WTC11 (cell line): ENCODE measurements at regions not wholly inside any gene's neighbourhood (a gene's known extent, or its start where the extent isn't known, plus 50 kb on each side); places are given as distances from the start of the nearest gene placed in this dataset.

Experiments used
- NR1H2 ChIP-seq: sonication (generic); formaldehyde crosslinking; IDR thresholded peaks from 2 replicates; pipeline ENCODE4 v1.9.0; 2021; ENCODE audit warnings: mild to moderate bottlenecking, moderate library complexity, missing genetic modification reagents
- RELA ChIP-seq: sonication (generic); formaldehyde crosslinking; IDR thresholded peaks from 2 replicates; pipeline ENCODE4 v1.8.1; 2022; ENCODE audit warnings: missing genetic modification reagents, mild to moderate bottlenecking, borderline replicate concordance
- SP1 ChIP-seq: sonication (generic); formaldehyde crosslinking; conservative IDR thresholded peaks from 2 replicates; pipeline ENCODE4 v1.8.1; 2022; ENCODE audit warnings: missing genetic modification reagents
- TF ChIP-seq, protein P1 (sequence below): sonication (generic); formaldehyde crosslinking; IDR thresholded peaks from 2 replicates; pipeline ENCODE4 v1.8.1; 2023; ENCODE audit warnings: mild to moderate bottlenecking, missing genetic modification reagents
- TF ChIP-seq, protein P2 (sequence below): fragments of 200-600 bp; IDR thresholded peaks from 2 replicates; pipeline ENCODE4 v1.8.0; 2022; ENCODE audit warnings: antibody characterized with exemption
- TF ChIP-seq, protein P3 (sequence below): sonication (generic); formaldehyde crosslinking; conservative IDR thresholded peaks from 2 replicates; pipeline ENCODE4 v1.8.1; 2022; ENCODE audit warnings: mild to moderate bottlenecking, missing genetic modification reagents
- TF ChIP-seq, protein P4 (sequence below): sonication (generic); formaldehyde crosslinking; IDR thresholded peaks from 2 replicates; pipeline ENCODE4 v1.8.1; 2023; ENCODE audit warnings: mild to moderate bottlenecking, moderate library complexity, missing genetic modification reagents
- TF ChIP-seq, protein P5 (sequence below): sonication (generic); formaldehyde crosslinking; IDR thresholded peaks from 2 replicates; pipeline ENCODE4 v1.8.1; 2023; ENCODE audit warnings: mild to moderate bottlenecking, missing genetic modification reagents, borderline replicate concordance
- TF ChIP-seq, protein P6 (sequence below): sonication (generic); formaldehyde crosslinking; IDR thresholded peaks from 2 replicates; pipeline ENCODE4 v1.8.1; 2022; ENCODE audit warnings: mild to moderate bottlenecking, missing genetic modification reagents, moderate library complexity, borderline replicate concordance

DNA sequence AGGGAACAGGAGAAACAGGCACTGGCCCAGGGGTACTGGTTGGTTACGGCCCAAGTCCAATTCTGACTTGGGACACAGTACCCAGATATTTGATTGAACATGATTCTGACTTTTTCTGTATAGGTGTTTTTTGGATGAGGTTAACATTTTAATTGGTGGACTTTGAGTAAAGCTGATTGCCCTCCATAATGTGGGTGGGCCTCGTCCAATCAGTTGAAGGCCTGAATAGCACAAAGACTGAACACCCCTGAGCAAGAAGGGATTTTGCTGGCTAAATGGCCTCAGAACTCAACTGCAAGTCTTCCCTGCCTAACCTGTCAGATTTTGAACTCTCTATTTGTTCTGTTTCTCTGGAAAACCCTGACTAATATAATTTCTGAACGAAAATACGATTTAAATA is 222.6 kb downstream of the TEX36 start:
- TF ChIP-seq, protein P1, sequence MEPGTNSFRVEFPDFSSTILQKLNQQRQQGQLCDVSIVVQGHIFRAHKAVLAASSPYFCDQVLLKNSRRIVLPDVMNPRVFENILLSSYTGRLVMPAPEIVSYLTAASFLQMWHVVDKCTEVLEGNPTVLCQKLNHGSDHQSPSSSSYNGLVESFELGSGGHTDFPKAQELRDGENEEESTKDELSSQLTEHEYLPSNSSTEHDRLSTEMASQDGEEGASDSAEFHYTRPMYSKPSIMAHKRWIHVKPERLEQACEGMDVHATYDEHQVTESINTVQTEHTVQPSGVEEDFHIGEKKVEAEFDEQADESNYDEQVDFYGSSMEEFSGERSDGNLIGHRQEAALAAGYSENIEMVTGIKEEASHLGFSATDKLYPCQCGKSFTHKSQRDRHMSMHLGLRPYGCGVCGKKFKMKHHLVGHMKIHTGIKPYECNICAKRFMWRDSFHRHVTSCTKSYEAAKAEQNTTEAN = no peak
- TF ChIP-seq, protein P2, sequence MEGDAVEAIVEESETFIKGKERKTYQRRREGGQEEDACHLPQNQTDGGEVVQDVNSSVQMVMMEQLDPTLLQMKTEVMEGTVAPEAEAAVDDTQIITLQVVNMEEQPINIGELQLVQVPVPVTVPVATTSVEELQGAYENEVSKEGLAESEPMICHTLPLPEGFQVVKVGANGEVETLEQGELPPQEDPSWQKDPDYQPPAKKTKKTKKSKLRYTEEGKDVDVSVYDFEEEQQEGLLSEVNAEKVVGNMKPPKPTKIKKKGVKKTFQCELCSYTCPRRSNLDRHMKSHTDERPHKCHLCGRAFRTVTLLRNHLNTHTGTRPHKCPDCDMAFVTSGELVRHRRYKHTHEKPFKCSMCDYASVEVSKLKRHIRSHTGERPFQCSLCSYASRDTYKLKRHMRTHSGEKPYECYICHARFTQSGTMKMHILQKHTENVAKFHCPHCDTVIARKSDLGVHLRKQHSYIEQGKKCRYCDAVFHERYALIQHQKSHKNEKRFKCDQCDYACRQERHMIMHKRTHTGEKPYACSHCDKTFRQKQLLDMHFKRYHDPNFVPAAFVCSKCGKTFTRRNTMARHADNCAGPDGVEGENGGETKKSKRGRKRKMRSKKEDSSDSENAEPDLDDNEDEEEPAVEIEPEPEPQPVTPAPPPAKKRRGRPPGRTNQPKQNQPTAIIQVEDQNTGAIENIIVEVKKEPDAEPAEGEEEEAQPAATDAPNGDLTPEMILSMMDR = no peak
- TF ChIP-seq, protein P3, sequence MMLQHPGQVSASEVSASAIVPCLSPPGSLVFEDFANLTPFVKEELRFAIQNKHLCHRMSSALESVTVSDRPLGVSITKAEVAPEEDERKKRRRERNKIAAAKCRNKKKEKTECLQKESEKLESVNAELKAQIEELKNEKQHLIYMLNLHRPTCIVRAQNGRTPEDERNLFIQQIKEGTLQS (CRISPR knock-in tag) = no peak
- TF ChIP-seq SP1 (no peak), NR1H2 (CRISPR knock-in tag) (no peak), RELA (CRISPR knock-in tag) (no peak)
- TF ChIP-seq, protein P4, sequence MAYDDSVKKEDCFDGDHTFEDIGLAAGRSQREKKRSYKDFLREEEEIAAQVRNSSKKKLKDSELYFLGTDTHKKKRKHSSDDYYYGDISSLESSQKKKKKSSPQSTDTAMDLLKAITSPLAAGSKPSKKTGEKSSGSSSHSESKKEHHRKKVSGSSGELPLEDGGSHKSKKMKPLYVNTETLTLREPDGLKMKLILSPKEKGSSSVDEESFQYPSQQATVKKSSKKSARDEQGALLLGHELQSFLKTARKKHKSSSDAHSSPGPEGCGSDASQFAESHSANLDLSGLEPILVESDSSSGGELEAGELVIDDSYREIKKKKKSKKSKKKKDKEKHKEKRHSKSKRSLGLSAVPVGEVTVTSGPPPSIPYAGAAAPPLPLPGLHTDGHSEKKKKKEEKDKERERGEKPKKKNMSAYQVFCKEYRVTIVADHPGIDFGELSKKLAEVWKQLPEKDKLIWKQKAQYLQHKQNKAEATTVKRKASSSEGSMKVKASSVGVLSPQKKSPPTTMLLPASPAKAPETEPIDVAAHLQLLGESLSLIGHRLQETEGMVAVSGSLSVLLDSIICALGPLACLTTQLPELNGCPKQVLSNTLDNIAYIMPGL (CRISPR knock-in tag) = no peak
- TF ChIP-seq, protein P5, sequence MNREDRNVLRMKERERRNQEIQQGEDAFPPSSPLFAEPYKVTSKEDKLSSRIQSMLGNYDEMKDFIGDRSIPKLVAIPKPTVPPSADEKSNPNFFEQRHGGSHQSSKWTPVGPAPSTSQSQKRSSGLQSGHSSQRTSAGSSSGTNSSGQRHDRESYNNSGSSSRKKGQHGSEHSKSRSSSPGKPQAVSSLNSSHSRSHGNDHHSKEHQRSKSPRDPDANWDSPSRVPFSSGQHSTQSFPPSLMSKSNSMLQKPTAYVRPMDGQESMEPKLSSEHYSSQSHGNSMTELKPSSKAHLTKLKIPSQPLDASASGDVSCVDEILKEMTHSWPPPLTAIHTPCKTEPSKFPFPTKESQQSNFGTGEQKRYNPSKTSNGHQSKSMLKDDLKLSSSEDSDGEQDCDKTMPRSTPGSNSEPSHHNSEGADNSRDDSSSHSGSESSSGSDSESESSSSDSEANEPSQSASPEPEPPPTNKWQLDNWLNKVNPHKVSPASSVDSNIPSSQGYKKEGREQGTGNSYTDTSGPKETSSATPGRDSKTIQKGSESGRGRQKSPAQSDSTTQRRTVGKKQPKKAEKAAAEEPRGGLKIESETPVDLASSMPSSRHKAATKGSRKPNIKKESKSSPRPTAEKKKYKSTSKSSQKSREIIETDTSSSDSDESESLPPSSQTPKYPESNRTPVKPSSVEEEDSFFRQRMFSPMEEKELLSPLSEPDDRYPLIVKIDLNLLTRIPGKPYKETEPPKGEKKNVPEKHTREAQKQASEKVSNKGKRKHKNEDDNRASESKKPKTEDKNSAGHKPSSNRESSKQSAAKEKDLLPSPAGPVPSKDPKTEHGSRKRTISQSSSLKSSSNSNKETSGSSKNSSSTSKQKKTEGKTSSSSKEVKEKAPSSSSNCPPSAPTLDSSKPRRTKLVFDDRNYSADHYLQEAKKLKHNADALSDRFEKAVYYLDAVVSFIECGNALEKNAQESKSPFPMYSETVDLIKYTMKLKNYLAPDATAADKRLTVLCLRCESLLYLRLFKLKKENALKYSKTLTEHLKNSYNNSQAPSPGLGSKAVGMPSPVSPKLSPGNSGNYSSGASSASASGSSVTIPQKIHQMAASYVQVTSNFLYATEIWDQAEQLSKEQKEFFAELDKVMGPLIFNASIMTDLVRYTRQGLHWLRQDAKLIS (CRISPR knock-in tag) = no peak
- TF ChIP-seq, protein P6, sequence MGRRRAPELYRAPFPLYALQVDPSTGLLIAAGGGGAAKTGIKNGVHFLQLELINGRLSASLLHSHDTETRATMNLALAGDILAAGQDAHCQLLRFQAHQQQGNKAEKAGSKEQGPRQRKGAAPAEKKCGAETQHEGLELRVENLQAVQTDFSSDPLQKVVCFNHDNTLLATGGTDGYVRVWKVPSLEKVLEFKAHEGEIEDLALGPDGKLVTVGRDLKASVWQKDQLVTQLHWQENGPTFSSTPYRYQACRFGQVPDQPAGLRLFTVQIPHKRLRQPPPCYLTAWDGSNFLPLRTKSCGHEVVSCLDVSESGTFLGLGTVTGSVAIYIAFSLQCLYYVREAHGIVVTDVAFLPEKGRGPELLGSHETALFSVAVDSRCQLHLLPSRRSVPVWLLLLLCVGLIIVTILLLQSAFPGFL = no peak
